GM10266 (cell line): ENCODE measurements at regions not wholly inside any gene's neighbourhood (a gene's known extent, or its start where the extent isn't known, plus 50 kb on each side); places are given as distances from the start of the nearest gene placed in this dataset.

Experiments used
- DNase-seq: peaks from one replicate; pipeline ENCODE4 v3.0.0; 2012; ENCODE audit errors: extremely low spot score
- CTCF ChIP-seq: IDR thresholded peaks from 2 replicates; pipeline ENCODE4 v1.5.1; 2012; ENCODE audit warnings: mild to moderate bottlenecking, low read depth; ENCODE audit not compliant: control insufficient read depth, insufficient read depth; ENCODE audit errors: missing control alignments

- no peak for DNase-seq
- TF ChIP-seq CTCF: no peak
Measured at GRCh38 chr5:179435181-179435580, 89.9 kb upstream of the ADAMTS2 start.

GRCh38 chr5:179432547-179432946 is 87.3 kb upstream of the ADAMTS2 start:
- no peak for TF ChIP-seq CTCF
- no peak for DNase-seq

- no peak for DNase-seq
- TF ChIP-seq CTCF: no peak
Measured at GRCh38 chr5:179431221-179431824, 86.1 kb upstream of the ADAMTS2 start.

GRCh38 chr5:179430193-179431175 is 85.2 kb upstream of the ADAMTS2 start:
- TF ChIP-seq CTCF: no peak
- DNase-seq: no peak

GRCh38 chr5:179427676-179428056 is 82.4 kb upstream of the ADAMTS2 start:
- no peak for TF ChIP-seq CTCF
- DNase-seq: no peak

- no peak for TF ChIP-seq CTCF
- no peak for DNase-seq
Measured at GRCh38 chr5:179427032-179427675, 81.9 kb upstream of the ADAMTS2 start.
